Keratinocyte (primary cell): ENCODE measurements at regions not wholly inside any gene's neighbourhood (a gene's known extent, or its start where the extent isn't known, plus 50 kb on each side); places are given as distances from the start of the nearest gene placed in this dataset.

Experiments
- DNase-seq: peaks from one replicate; pipeline ENCODE4 v3.0.0-alpha.2; 2011; ENCODE audit warnings: low read depth, missing footprints, low spot score
- FAIRE-seq: peaks from 2 replicates; lab custom pipeline; 2011; peaks lifted over from hg19 to GRCh38; lab: Jason Lieb, UNC
- H2AFZ ChIP-seq: 2 replicates; pipeline ENCODE4 v1.6.0; 2012; ENCODE audit warnings: low read length, control low read depth, inconsistent platforms; ENCODE audit not compliant: control insufficient read depth
- H3K27ac ChIP-seq: 2 replicates; pipeline ENCODE4 v1.5.1; 2011; ENCODE audit warnings: low read length; ENCODE audit not compliant: control insufficient read depth, insufficient read depth
- H3K27me3 ChIP-seq: 3 replicates; pipeline ENCODE4 v1.6.0; 2011; ENCODE audit warnings: low read length; ENCODE audit not compliant: control insufficient read depth, insufficient read depth; ENCODE audit errors: extremely low read depth
- H3K36me3 ChIP-seq, 2 experiments: 2 replicates in 1 of 2; 3 replicates in 1 of 2; pipeline ENCODE4 v1.5.1; 2011; ENCODE audit warnings: low read length in 2 of 2, mild to moderate bottlenecking in 1 of 2; ENCODE audit not compliant: control insufficient read depth in 2 of 2, insufficient read depth in 2 of 2; ENCODE audit errors: extremely low read depth in 1 of 2
- H3K4me1 ChIP-seq: 3 replicates; pipeline ENCODE4 v1.5.1; 2011; ENCODE audit warnings: low read length; ENCODE audit not compliant: control insufficient read depth, insufficient read depth; ENCODE audit errors: extremely low read depth
- H3K4me2 ChIP-seq: 3 replicates; pipeline ENCODE4 v1.6.0; 2011; ENCODE audit warnings: low read depth, low read length; ENCODE audit not compliant: control insufficient read depth, insufficient read depth; ENCODE audit errors: extremely low read depth
- H3K4me3 ChIP-seq, 3 experiments: fragments of 200-600 bp in 1 of 3; sonication (generic) in 1 of 3; 2 replicates in 2 of 3; 3 replicates in 1 of 3; pipeline ENCODE4 v1.5.1; 2011 to 2016; ENCODE audit warnings: low read length in 3 of 3, mild to moderate bottlenecking in 3 of 3, control low read depth in 2 of 3, inconsistent platforms in 1 of 3, low read depth in 1 of 3, mixed read lengths in 1 of 3, mixed run types in 1 of 3, moderate library complexity in 1 of 3; ENCODE audit not compliant: control insufficient read depth in 2 of 3, insufficient read depth in 2 of 3; ENCODE audit errors: extremely low read depth in 1 of 3
- H3K79me2 ChIP-seq: 2 replicates; pipeline ENCODE4 v1.6.0; 2012; ENCODE audit warnings: low read length; ENCODE audit not compliant: control insufficient read depth, insufficient read depth
- H3K9ac ChIP-seq: 3 replicates; pipeline ENCODE4 v1.6.0; 2011; ENCODE audit warnings: low read length; ENCODE audit not compliant: control insufficient read depth, insufficient read depth; ENCODE audit errors: extremely low read depth
- H3K9me1 ChIP-seq: 3 replicates; pipeline ENCODE4 v1.6.0; 2011; ENCODE audit warnings: low read length; ENCODE audit not compliant: control insufficient read depth, insufficient read depth; ENCODE audit errors: extremely low read depth
- H3K9me3 ChIP-seq: 2 replicates; pipeline ENCODE4 v1.5.1; 2012; ENCODE audit warnings: low read depth, low read length; ENCODE audit not compliant: control insufficient read depth
- H4K20me1 ChIP-seq: 3 replicates; pipeline ENCODE4 v1.6.0; 2011; ENCODE audit warnings: low read length; ENCODE audit not compliant: control insufficient read depth, insufficient read depth; ENCODE audit errors: extremely low read depth
- CTCF ChIP-seq, 3 experiments: IDR thresholded peaks in 1 of 3; conservative IDR thresholded peaks in 1 of 3; optimal IDR thresholded peaks in 1 of 3; 2 replicates in 2 of 3; 3 replicates in 1 of 3; pipeline versions ENCODE3 to v1.5.1; 2011; ENCODE audit warnings: low read length in 3 of 3, mild to moderate bottlenecking in 3 of 3, moderate library complexity in 2 of 3, control low read depth in 1 of 3, inconsistent platforms in 1 of 3; ENCODE audit not compliant: insufficient read depth in 2 of 3; ENCODE audit errors: extremely low read depth in 1 of 3
- EZH2 ChIP-seq: IDR thresholded peaks from one replicate; pipeline ENCODE4 v1.6.1; 2012; ENCODE audit warnings: inconsistent platforms, mild to moderate bottlenecking, low read length, moderate library complexity
- dilution Hi-C: fragments of 300-500 bp; cut with MboI; formaldehyde crosslinking; loops from one replicate; pipeline ENCODE4 v1.7.0; 2020; ENCODE audit warnings: low sequenced_read_pairs; ENCODE audit not compliant: extremely low pct_ligation_motif_present

- Histone ChIP-seq H3K27ac (no peak overlapping the region), H3K9me1 (no peaks in the 10 kb centered on the region), H3K4me1 (no peaks in the 10 kb centered on the region), H2AFZ (no peak overlapping the region), H3K4me3 (no peak overlapping the region), H3K9me3 (no peaks in the 10 kb centered on the region), H3K4me2 (no peak overlapping the region), H3K9ac (no peak overlapping the region), H4K20me1 (no peaks in the 10 kb centered on the region), H3K27me3 (peaks cover 22% of the 10 kb centered on the region), H3K79me2 (no peaks in the 10 kb centered on the region), H3K36me3 (no peaks in the 10 kb centered on the region)
- TF ChIP-seq CTCF (optimal IDR thresholded peaks at IDR 0.05 in 1 of 3, IDR thresholded peaks at IDR 0.05 in 1 of 3, conservative IDR thresholded peaks at IDR 0.05 in 1 of 3; ENCODE audit: extremely low read depth in 1 of 3, insufficient read depth in 2 of 3, low read length in 3 of 3) (no peak), EZH2 (no peak)
- dilution Hi-C loops, result no loop called here
- DNase-seq, result no peak
- FAIRE-seq, result no peak
Measured at GRCh38 chr20:37577981-37578380, 50.3 kb upstream of the BLCAP start.
